SIG-M5 (cell line): ENCODE measurements at regions not wholly inside any gene's neighbourhood (a gene's known extent, or its start where the extent isn't known, plus 50 kb on each side); places are given as distances from the start of the nearest gene placed in this dataset.

ENCODE experiments used
- DNase-seq: peaks from one replicate; lab custom pipeline; 2025; lab: John Stamatoyannopoulos, UW

DNA sequence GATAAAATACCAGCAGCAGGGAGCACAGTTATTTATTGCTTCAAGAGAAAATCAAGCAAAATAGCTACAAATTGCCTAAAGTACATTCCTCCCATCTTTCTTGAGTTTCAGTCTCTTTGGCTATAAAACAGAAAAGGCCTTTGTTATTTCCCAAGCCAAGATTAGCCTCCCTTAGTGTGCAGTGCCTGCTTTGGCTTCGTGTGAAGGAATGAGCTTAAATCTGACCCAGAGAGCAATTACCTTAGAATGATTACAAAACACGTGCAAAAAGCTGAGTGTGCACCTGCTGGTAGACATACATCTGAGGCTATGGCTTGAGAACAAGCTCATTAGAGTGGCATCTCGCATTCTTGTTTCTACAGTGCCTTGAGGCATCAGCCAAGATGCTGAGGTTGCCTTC lies 250.8 kb downstream of the C4orf33 start:
- no peak for DNase-seq

DNA sequence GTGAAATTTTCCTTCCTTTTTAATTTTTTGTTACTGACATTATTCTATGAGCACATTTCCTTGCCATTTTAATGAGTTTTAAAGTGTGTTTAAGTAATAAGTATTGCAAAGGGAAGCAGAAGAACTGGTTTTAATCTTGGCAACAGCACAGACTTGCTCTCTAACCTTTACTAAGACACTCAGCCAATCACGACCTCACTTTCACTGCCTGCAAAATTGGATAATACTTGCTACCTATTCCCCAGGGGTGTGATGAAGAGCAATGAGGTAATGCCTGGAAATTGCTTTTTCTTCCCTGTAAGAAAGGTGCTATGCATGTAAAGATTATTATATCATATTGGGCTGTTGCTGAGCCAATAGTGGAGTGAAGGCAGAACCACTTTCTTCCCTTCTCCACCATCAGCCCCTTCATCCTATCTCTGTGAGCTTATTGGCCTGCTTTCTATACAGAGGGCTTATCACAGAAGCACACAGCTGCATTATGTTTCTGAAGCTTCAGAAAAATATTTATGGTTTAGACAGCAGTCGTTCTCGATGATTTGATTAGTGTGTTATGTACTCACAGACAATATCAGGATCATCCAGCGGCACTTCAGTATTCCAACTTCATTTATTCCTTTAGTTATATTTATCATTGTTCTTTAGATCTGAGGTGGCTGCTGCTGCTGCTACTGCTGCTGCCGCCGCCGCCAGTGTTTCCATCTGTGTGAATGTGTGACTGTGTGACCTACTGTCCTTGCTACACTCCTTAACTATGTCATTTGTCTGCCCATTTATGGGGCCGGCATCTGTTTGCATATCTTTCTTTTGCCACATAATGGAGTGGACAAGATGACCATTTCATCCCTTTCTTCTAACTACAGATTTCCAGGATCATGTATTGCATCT lies 255.1 kb downstream of the C4orf33 start:
- no peak for DNase-seq

DNA sequence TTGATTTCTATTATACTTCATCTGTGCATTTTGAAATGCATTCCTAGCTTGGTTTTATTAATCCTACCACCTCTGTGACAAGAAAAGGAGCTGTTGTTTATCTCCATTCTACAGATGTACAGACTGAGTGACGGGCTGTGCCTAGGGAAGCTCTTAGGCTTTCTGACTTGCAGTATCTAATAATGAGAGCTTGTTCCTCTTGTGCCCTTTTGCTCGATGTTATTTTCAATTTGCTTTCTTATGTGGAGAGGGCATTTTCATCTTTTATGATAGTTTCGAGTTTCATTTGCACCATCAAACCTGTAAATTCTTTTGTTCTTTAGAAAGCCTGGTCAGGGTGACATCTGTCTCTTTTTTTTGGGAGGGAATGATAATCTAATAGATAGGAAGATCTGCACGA lies 256.5 kb downstream of the C4orf33 start:
- no peak for DNase-seq

DNA sequence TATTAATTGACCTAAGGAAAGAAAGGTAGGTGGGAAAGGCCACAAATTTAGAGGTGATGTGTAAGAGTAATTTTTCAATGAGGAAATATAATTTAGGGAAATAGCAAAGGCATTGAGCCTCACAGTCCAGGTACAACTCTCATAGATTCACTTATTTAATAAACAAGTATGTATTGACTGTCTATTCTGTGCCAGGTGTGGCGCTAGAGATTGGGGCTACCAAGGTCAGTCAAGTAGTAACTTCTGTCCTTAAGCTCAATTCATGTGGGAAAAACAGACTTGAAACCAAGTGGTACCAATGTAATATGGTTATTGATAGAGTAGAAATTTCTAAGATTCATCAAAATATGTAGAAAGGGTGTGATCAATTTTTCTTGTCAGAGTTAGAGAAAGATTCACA lies 257.5 kb downstream of the C4orf33 start:
- DNase-seq, result no peak

DNA sequence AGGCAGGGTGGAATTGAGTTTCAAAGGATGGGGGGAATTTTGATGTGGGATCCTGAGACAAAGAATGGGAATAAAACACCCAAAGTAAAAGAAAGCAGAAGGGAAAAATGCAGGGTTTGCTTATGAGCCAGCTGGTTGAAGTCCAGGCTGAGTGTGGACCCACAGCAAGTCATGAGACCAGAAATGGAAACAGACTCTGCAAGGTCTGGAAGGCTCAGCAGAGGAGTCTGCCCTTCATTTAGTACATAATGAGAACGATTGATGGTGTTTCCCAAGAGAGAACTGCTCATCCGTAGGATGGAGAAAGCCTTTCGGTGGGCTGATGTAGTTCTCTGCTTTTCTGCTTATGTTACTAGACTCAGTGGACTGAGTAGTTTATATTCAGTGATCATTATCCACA lies 259.1 kb downstream of the C4orf33 start:
- no peak for DNase-seq

DNA sequence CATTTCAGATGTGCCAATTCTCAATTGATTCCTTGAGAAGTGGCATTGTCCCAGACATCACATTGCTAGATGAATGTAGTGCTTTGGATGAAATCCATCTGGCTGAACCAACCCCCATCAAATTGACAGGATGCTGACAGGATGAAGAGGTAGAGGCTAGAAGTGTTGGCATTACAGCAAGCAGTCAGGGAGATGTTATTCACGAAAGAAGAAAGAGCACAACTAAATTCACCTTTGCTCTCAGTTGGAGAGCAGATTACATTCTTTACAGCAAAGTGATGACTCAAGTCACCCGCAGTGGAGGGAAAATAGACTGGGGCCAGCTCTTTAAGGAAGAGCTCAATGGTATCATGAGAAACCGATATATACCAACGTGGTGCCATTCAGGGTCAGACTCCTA lies 259.6 kb downstream of the C4orf33 start:
- no peak for DNase-seq

DNA sequence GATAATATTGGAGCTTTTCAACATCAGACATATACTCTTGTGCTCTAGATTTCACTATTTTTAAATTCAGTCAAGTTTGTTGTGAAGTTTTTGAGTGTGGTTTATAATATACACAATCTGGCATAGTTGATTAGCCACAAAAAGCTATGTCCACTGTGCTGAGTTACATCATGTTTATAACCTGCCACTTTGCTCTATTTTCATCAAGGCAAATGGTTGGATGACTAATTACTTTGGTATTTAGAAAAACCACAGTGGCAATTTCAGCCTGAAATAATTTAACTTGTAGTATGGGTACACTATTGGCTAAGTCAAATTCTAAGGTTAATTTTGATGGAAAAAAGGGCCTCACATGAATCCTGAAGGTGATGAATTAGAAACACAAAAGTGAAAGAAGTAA lies 262.6 kb downstream of the C4orf33 start:
- DNase-seq, result no peak

DNA sequence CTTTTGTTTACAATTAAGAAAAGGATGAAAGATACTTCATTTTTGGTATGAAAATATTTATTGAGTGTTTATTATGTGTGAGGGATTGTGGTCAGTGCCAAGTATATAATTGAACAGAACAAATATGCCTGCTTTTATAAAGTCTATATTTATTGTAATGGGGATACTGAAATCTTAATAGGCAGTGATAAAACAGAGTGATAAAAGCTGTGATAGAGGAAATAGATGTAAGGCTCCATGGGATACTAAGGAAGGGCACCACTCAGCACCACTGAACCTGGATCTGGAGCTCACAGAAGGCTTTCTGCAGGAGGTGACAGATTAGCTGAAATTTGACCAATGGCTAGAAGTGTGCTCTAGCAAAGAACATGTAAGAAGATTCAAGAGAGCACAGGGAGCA lies 263.5 kb downstream of the C4orf33 start:
- no peak for DNase-seq

DNA sequence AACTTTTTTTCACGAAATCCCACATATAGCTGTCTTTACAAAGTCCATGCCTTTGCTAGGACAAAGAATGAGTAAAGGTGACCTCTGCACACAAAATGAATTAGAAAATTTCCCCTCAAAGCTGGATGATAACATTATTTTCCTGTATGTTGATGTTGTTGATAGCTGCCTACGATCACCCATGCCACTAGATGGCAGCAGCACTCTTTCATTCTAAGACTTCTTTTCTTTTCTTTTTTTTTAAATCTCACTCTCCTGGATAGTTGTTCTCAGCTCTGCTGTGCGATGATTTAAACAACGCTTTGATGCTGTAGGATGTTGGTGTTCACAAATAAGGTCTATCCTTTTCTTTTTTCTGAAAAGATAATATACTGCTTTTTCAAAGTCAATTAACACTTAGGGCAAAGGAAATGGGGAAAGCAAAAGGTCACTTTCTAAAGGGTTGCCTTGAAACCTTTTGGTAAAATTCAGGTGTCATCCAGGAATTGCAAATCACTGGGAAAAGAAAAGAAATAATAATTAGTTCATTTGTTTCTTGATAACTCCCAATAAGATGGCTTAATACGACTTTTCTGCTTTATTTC lies 266.8 kb downstream of the C4orf33 start:
- no peak for DNase-seq

DNA sequence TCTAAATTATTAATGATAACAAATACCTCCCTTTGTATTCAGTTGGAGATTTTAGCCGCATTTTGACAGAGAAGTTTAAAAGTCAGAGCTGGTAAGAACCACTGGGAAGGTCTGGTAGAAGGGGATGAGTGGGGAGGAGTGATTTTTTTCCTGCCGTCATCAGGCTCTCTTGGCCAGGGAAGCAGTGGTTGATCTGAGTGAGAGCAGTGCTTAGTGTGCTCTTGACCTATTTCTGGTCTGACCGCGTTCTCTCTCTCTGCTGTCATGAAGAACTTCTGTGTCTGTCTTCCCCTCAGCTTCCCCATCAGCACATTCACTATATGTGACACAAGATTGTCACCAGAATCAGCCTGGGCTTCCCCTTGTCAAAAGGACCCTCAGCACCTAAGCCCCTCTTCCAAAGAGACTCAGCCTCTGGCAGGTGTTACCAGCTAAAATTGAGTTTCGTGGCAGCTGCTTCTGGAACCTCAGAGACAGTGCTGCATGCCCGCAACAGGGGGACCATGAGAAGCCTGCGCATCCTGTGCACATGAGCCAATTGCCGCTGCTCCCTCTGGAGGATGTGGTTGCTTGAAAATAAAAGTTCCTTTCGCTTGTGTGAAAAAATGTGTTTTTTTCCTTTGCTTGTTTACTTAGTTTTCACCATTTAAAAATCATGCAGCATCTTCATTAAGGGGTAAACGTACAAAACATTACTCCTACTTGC lies 268.9 kb downstream of the C4orf33 start:
- no peak for DNase-seq

DNA sequence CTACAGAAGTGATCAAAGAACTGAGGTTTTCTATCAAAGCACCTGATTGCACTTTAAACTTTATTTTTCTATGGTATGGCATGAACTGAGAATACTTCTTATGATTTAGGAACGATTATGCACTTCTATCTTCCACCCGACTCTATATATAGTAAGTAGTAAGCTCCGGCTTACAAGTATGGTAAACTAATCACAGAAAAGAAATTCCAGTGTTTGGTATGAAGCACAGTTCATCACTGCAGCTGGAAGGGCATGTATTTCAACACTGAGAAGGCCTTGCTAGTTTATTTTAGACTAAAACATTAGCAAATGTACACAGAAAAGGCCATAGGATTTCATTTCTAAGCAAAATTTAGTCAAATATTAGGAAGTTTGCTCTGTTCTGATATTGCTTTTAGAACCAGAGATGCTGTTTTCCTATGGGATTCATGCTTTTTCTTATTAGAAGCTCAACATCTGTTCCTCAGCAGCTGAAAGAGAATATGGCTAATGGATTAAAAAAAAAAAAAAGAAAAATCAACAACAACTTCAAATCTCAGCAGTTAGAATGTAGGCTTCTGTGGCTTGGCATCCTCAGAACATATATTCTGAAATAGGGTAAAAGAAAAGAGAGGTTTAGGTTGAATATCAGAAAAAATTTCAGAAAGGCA lies 273.5 kb downstream of the C4orf33 start:
- no peak for DNase-seq

DNA sequence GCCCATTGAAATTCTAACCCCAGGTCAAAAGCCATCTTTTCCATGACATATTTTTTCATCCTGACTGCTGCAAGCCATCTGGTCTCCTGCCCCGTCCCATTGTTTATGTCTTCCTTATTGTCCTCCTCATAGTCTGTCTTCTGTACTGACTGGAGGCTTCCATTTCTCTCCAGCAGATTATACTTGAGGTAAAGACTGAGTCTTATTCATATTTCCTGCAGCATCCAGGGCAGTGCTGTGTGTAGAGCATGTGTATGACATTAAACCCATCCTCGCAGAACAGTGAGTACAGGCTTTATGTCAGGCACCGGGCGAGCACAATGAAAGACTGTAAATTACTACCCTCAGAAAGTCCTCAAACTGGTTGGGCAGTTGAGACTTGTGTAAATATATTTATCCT lies 275.1 kb downstream of the C4orf33 start:
- no peak for DNase-seq

DNA sequence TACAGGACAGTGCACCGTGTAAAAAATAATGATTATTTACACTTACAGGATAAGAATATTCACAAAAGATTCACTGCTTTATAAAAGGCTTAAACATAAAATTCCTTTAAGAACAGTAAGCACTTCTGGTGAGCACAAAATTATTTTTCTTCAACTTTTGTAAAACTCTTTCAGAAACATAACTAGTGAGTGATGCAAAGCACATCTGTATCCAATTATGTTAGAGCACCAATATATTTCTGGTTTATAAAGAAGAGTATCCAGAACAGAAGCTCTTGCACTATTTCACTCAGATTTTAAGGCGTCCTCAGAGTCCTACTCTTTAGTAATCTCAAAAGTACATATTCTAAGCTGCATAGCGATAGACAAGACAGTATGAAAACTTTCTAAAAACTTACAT lies 276.0 kb downstream of the C4orf33 start:
- no peak for DNase-seq

DNA sequence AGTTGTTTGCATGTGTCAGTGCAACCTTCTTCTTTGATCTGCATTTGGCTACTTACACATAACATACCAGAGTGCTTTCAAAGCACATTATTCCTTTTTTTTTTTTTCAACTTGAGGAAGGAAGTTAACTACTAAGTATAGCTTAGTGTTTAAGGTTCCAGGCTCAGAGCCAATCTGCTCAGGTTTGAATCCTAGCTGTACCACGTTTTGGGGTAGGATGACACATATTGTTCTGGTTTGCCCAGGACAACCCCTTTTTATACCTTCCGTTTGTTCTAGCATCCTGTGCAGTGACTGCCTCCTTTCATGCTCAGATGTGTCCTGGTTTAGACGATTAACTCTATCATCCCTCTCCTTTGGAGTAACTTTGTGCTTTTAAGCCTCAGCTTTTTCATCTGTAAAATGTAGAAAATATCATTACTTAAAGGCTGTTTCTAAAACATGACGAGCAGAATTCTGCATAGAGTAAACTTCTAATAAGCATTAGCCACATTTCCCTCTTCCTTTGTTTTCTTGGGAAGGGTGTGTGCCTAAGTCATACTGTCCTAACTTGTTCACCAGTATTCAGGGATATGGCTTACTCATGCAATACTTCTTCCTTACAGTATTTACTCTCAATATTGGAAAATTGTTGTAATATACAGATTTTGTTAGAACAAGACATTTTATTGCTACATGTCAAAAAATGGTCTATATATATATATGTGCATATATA lies 281.3 kb downstream of the C4orf33 start:
- no peak for DNase-seq

DNA sequence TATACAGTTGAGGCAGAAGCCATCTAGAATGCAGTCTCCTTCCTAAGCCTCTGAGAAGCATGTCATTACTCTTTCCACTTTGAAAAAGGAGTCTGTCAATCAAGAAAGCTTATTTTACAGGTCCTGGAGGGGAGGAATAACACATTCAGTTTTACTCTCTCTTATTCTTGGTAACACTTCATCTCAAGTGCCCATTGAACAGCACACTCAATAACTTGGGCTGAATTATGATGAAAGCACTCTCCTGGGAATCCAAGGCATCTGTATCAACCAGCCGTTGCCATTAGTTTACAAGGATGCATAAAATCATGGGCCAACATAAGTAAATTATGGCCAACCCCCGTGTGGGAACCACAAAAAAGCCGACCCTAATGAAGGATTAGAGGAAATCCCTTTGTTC lies 282.4 kb downstream of the C4orf33 start:
- no peak for DNase-seq

DNA sequence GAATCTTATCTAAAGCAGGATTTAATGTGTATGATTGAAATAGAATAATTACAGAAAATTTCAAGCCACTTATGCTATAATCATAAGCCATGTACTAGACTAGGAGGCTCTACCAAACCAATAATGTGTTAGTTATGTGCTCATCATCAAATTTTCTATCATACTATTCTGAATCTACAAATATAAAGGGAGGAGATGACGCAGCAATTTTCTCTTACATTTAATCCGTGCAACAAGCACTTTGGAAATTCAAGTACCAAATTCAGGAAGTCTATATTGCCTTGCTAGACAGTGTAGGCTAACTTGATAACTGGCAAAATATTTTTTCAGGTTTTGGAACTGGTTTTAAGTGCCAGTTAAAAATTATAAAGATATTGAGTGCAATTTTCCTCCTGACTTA lies 283.5 kb downstream of the C4orf33 start:
- no peak for DNase-seq

DNA sequence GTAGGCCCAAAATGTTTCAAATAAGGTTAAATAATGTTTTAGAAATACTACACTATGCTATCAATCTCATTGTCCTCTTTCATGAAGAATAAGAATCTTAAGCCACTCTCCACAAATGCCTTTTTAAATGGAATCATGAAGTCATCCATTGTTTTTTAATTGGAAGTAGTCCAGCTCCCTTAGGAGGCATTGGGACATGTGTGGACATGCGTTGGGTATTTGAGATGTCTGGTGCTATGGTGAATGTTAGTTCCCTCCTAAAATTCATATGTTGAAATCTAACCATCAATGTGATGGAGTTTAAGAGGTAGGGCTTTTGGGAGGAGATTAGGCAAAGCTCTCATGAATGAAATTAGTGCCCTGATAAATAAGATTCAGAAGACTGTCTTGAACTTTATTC lies 289.0 kb downstream of the C4orf33 start:
- no peak for DNase-seq

DNA sequence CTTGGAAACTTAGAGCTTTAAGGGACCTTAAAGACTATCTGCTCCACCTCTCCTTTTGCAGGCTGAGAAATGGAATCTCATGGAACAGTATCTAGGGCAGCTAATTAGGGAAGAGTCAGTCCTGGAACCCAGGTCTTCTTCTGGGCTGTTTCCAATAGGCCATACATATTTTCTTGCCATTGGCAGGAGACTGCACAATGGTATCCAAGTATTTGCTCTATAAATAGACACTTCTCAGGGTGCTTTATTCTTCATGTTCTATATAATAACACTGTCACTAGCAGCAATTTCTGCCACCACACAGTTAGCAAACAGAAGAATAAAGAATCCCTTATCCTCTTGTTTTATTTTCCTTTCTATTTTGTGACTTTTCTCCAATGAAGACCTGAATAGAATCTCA lies 291.7 kb downstream of the C4orf33 start:
- DNase-seq, result no peak

DNA sequence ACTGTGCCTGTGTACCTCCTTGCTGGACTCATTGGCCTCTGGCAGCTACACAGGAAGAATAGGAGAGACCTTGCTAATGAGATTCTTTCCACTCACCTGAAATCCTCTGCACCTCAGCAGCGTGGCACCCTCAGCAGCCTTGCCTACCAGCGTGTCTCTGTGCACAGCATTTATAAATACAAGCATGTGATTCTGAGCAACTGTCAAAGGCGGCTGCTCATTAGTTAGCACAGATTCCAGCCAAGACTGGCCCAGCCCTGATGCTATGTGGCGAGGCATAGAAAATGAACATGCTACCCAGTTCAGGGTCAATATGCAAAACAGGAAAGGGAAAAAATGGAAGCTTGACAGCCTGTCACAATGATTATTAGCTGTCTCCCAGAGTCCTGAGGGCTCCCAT lies 298.0 kb downstream of the C4orf33 start:
- DNase-seq, result no peak

DNA sequence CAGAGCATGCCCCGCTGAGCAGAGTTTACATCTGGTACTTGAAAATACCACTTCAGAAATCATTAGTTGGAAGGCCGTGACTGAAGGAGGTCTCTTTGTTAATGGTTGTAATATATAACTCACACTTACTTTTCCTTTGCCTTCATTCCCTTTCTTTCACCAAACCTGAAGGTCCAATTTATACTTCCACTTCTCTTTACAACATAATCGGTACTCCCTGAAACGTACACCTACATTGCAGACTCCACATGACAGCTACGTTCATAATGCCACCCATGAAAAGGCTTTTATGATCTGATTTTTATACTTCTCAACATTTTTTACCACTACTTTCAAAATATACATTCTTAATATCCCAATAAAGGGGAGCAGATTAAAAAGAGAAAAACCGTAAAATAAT lies 298.7 kb downstream of the C4orf33 start:
- no peak for DNase-seq

DNA sequence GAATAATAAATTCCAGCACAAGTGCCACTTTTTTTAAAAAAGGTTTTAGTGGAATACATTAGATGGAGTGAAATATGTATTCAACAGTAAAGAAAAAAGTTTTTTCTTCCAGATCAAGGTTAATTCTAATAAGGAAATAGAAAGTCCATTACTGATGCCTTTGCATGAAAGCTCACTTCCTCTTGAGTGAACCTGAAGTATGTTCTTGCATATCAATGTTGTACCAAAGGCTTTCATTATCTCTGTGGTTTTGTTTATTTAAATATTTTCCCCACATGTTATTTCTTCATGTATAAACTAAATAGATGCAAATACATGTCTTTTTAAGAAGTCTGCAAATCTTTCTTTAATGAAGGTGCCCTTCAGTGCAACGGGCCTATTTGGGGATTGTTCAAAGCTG lies 307.9 kb downstream of the C4orf33 start:
- no peak for DNase-seq

DNA sequence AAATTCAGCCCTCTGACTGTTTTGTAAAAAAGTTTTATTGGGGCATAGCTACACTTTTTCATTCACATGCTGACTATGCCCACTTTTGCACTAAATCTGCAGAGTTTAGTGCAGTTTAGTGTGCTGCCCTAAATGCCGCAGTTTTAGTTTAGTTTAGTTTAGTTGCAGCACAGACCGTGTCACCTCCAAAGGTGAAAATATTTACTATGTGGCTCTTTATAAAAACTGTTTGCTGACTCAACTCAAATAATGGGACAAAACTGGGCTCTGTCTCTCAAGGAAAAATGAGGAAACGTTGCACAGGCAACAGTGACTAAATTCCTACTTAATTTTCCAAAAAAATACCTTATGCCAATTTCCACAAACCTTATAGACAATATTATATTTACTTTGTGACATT lies 314.2 kb downstream of the C4orf33 start:
- DNase-seq, result no peak
